K562 (cell line): ENCODE measurements at regions not wholly inside any gene's neighbourhood (a gene's known extent, or its start where the extent isn't known, plus 50 kb on each side); places are given as distances from the start of the nearest gene placed in this dataset.

Experiments used
- ATAC-seq: fragments of 200-7000 bp; cut with Tn5 transposase; 3 replicates; pipeline ENCODE4 v1.9.1; 2020; ENCODE audit warnings: moderate library complexity
- BruUV-seq: library from RNA; stranded (reverse); fragments of 400-500 nt; replicated peaks from 2 replicates; lab custom pipeline; 2021; lab: Mats Ljungman, UMichigan
- CTCF ChIA-PET: fragments of 300-600 bp; formaldehyde crosslinking; extraction: SDS; loops from one replicate; lab custom pipeline; 2021; ENCODE audit warnings: low intra/inter-chr PET ratio; lab: Yijun Ruan, JAX
- POLR2A ChIA-PET: fragments of 300-600, 350-650 bp; sonication (Branson Sonifier 250); formaldehyde crosslinking; extraction: SDS; loops from one replicate; lab custom pipeline; 2021; ENCODE audit warnings: antibody characterized with exemption, inconsistent platforms; lab: Yijun Ruan, JAX
- DNase-seq, 4 experiments: peaks; one replicate each; pipeline versions ENCODE4 v3.0.0 to v3.0.0-alpha.2; 2011 to 2018; ENCODE audit warnings: low spot score in 3 of 4, mixed read lengths in 3 of 4; ENCODE audit errors: extremely low read depth in 1 of 4
- FAIRE-seq: peaks from 2 replicates; lab custom pipeline; 2011; peaks lifted over from hg19 to GRCh38; lab: Jason Lieb, UNC
- H2AFZ ChIP-seq: 2 replicates; pipeline ENCODE4 v1.6.0; 2011; ENCODE audit warnings: low read depth, low read length, control low read depth, inconsistent platforms
- H3K27ac ChIP-seq: fragments of 200-600 bp; 3 replicates; pipeline ENCODE4 v1.8.0; 2011; ENCODE audit warnings: low read depth, mild to moderate bottlenecking, control low read depth, inconsistent platforms, low read length, moderate library complexity, mixed read lengths; ENCODE audit errors: extremely low read depth
- H3K27me3 ChIP-seq, 2 experiments: fragments of 300-600 bp in 1 of 2; 2 replicates in 1 of 2; 3 replicates in 1 of 2; pipeline versions ENCODE4 v1.6.0 to v1.8.0; 2011; ENCODE audit warnings: inconsistent platforms in 2 of 2, low read length in 2 of 2, mild to moderate bottlenecking in 1 of 2, mixed read lengths in 1 of 2, moderate library complexity in 1 of 2; ENCODE audit not compliant: control insufficient read depth in 2 of 2, insufficient read depth in 2 of 2
- H3K36me3 ChIP-seq: fragments of 300-600 bp; 3 replicates; pipeline ENCODE4 v1.8.0; 2011; ENCODE audit warnings: mild to moderate bottlenecking, low read length, inconsistent platforms; ENCODE audit not compliant: control insufficient read depth, insufficient read depth
- H3K4me1 ChIP-seq, 2 experiments: fragments of 200-600 bp in 1 of 2; replicated peaks in 1 of 2; 2 replicates in 1 of 2; 3 replicates in 1 of 2; pipeline versions ENCODE4 v1.5.1 to v1.8.0; 2011; ENCODE audit warnings: inconsistent platforms in 2 of 2, low read length in 2 of 2, mild to moderate bottlenecking in 1 of 2, mixed read lengths in 1 of 2, moderate library complexity in 1 of 2; ENCODE audit not compliant: control insufficient read depth in 2 of 2, insufficient read depth in 2 of 2
- H3K4me2 ChIP-seq: 2 replicates; pipeline ENCODE4 v1.6.1; 2011; ENCODE audit warnings: low read length, control low read depth, inconsistent platforms, mixed read lengths; ENCODE audit not compliant: insufficient read depth
- H3K4me3 ChIP-seq: fragments of 200-600 bp; sonication (generic), shearing (Covaris generic); 2 replicates; pipeline ENCODE4 v1.5.1; 2016; ENCODE audit warnings: control low read depth, inconsistent platforms
- H3K79me2 ChIP-seq: fragments of 200-600 bp; 3 replicates; pipeline ENCODE4 v1.8.0; 2011; ENCODE audit warnings: low read length, inconsistent platforms; ENCODE audit not compliant: control insufficient read depth, insufficient read depth
- H3K9ac ChIP-seq, 2 experiments: 2 replicates each; pipeline versions ENCODE4 v1.6.0 to v1.6.1; 2011; ENCODE audit warnings: low read depth in 2 of 2, low read length in 2 of 2, control low read depth in 1 of 2, inconsistent platforms in 1 of 2, mild to moderate bottlenecking in 1 of 2, mixed read lengths in 1 of 2; ENCODE audit not compliant: insufficient read depth in 1 of 2
- H3K9me1 ChIP-seq: one replicate; pipeline ENCODE4 v1.6.0; 2011; ENCODE audit warnings: inconsistent platforms, mild to moderate bottlenecking, low read length, moderate library complexity; ENCODE audit not compliant: control insufficient read depth, insufficient read depth
- H3K9me3 ChIP-seq: replicated peaks from 2 replicates; pipeline ENCODE4 v1.5.1; 2011; ENCODE audit warnings: low read depth, low read length, inconsistent platforms; ENCODE audit not compliant: control insufficient read depth, insufficient read depth
- H4K20me1 ChIP-seq: replicated peaks from 2 replicates; pipeline ENCODE4 v1.6.1; 2011; ENCODE audit warnings: low read length, inconsistent platforms, mixed read lengths; ENCODE audit not compliant: control insufficient read depth, insufficient read depth
- ATF2 ChIP-seq: sonication (generic); formaldehyde crosslinking; IDR thresholded peaks from 2 replicates; pipeline ENCODE4 v1.8.1; 2022; ENCODE audit warnings: missing genetic modification reagents
- OTX1 ChIP-seq: fragments of 450-650 bp; formaldehyde crosslinking; IDR thresholded peaks from 2 replicates; pipeline ENCODE4 v1.4.0; 2022; ENCODE audit warnings: mild to moderate bottlenecking
- RBM17 ChIP-seq: fragments of 200-400 bp; formaldehyde crosslinking; IDR thresholded peaks from 2 replicates; pipeline ENCODE4 v1.6.1; 2017; ENCODE audit warnings: low read depth, mild to moderate bottlenecking, low read length, borderline replicate concordance
- TAL1 ChIP-seq: fragments of 450-650 bp; IDR thresholded peaks from 2 replicates; pipeline ENCODE4 v1.6.1; 2016; ENCODE audit warnings: mild to moderate bottlenecking
- ZNF311 ChIP-seq: fragments of 250-450 bp; sonication (Bioruptor Pico); IDR thresholded peaks from 2 replicates; pipeline ENCODE4 v1.4.0; 2020; ENCODE audit warnings: mild to moderate bottlenecking, moderate library complexity
- WGBS: fragments of 100-300 bp; shearing (Covaris generic); methylation state at CpG from one replicate; pipeline ENCODE4 v1.1.6; 2016; ENCODE audit warnings: low coverage, mixed read lengths; ENCODE audit not compliant: insufficient coverage; ENCODE audit errors: missing lambda C conversion rate; 5-methylcytosine and 5-hydroxymethylcytosine counted together
- in situ Hi-C: fragments of 300-500 bp; cut with MboI; formaldehyde crosslinking; loops from 4 replicates; pipeline ENCODE4 v1.15.0; 2018; ENCODE audit warnings: inconsistent platforms, mixed read lengths
- intact Hi-C: fragments of 100-400 bp; cut with micrococcal nuclease; formaldehyde crosslinking; loops from 2 replicates; pipeline ENCODE4 v1.14.2; 2022
- TF ChIP-seq, protein P1 (sequence below): fragments of 450-650 bp; IDR thresholded peaks from 2 replicates; pipeline ENCODE4 v1.6.1; 2016; ENCODE audit warnings: mild to moderate bottlenecking

GRCh38 chr2:137828624-137829023 lies 135.6 kb upstream of the HNMT start:
- TF ChIP-seq, protein P1, sequence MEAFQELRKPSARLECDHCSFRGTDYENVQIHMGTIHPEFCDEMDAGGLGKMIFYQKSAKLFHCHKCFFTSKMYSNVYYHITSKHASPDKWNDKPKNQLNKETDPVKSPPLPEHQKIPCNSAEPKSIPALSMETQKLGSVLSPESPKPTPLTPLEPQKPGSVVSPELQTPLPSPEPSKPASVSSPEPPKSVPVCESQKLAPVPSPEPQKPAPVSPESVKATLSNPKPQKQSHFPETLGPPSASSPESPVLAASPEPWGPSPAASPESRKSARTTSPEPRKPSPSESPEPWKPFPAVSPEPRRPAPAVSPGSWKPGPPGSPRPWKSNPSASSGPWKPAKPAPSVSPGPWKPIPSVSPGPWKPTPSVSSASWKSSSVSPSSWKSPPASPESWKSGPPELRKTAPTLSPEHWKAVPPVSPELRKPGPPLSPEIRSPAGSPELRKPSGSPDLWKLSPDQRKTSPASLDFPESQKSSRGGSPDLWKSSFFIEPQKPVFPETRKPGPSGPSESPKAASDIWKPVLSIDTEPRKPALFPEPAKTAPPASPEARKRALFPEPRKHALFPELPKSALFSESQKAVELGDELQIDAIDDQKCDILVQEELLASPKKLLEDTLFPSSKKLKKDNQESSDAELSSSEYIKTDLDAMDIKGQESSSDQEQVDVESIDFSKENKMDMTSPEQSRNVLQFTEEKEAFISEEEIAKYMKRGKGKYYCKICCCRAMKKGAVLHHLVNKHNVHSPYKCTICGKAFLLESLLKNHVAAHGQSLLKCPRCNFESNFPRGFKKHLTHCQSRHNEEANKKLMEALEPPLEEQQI = no peak
- TF ChIP-seq RBM17 (no peak), ZNF311 (CRISPR knock-in tag) (no peak), ATF2 (CRISPR knock-in tag) (no peak), TAL1 (no peak), OTX1 (no peak)
- 0% methylated on average over 3 of the region's 3 CpGs for WGBS
- H3K27me3 ChIP-seq = no peaks in the 10 kb centered on the region
- no peaks in the 10 kb centered on the region for H3K9me1 ChIP-seq
- no peak overlapping the region for H3K27ac ChIP-seq
- H2AFZ ChIP-seq = no peak overlapping the region
- H3K4me3 ChIP-seq = no peak overlapping the region
- no peaks in the 10 kb centered on the region for H3K9me3 ChIP-seq
- no TSS peak for BruUV-seq
- H3K79me2 ChIP-seq = no peaks in the 10 kb centered on the region
- H3K9ac ChIP-seq = no peak overlapping the region
- ChIA-PET POLR2A (no interaction called here), CTCF (no interaction called here)
- FAIRE-seq (peak; percentile 29), ATAC-seq (no peak), DNase-seq (peak in 1 of 4 experiments; percentile 2)
- in situ Hi-C loops (loop anchor here (25.0 kb wide), 1 partner anchor 1416 kb away; no protein-coding TSS in a partner anchor), intact Hi-C loops (no loop called here)
- H3K4me2 ChIP-seq = no peak overlapping the region
- H3K4me1 ChIP-seq = no peaks in the 10 kb centered on the region
- no peaks in the 10 kb centered on the region for H4K20me1 ChIP-seq
- no peaks in the 10 kb centered on the region for H3K36me3 ChIP-seq
